Urinary bladder (tissue), 3 donors: ENCODE measurements at regions not wholly inside any gene's neighbourhood (a gene's known extent, or its start where the extent isn't known, plus 50 kb on each side); places are given as distances from the start of the nearest gene placed in this dataset.
"Not testable (repeated sequence)": the region's sequence is repeated elsewhere in the genome, so short reads cannot be mapped to it uniquely, and the experiment has no call there.

Source experiments
- DNase-seq: peaks from one replicate; pipeline ENCODE4 v3.0.0-alpha.2; 2015; ENCODE audit errors: extremely low spot score
- H3K27ac ChIP-seq: one replicate; pipeline ENCODE4 v1.5.1; 2013; ENCODE audit warnings: low read depth, mild to moderate bottlenecking, moderate library complexity
- H3K36me3 ChIP-seq: one replicate; pipeline ENCODE4 v1.6.1; 2013; ENCODE audit warnings: mild to moderate bottlenecking, moderate library complexity; ENCODE audit not compliant: insufficient read depth
- H3K4me1 ChIP-seq: one replicate; pipeline ENCODE4 v1.6.1; 2013; ENCODE audit warnings: mild to moderate bottlenecking, moderate library complexity; ENCODE audit not compliant: insufficient read depth
- H3K4me3 ChIP-seq: one replicate; pipeline ENCODE4 v1.5.1; 2013; ENCODE audit warnings: low read depth, low read length
- WGBS: extraction: QIAGEN DNeasy Blood & Tissue Kit; methylation state at CpG from one replicate; pipeline ENCODE4 v1.1.7; 2013; 5-methylcytosine and 5-hydroxymethylcytosine counted together
- donor health status: healthy with polysubstance abuse.
- donor health status: healthy.

DNA sequence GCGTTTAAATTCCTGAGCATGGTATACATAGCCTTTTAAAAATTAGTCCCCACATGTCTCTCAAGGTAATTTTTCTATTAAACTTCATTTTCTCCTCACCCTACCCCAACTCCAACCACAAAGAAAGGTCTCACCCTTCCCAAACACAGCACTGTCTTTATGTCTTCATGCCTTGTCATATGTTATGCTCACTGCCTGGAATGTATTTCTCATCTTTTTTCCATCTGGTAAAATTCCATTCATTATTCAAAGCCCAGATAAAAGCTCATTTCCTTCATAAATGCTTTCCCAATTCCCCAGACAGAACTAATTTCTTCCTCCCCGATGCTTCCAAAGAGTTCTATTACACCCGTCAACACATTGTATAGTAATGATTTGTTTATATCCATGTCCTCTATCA lies 302.0 kb downstream of the ALDH8A1 start:
- Histone ChIP-seq H3K4me1 (no peaks in the 10 kb centered on the region), H3K27ac (no peak overlapping the region), H3K36me3 (no peaks in the 10 kb centered on the region), H3K4me3 (no peak overlapping the region)
- no peak for DNase-seq
- 72% methylated on average over 3 of the region's 3 CpGs for WGBS

DNA sequence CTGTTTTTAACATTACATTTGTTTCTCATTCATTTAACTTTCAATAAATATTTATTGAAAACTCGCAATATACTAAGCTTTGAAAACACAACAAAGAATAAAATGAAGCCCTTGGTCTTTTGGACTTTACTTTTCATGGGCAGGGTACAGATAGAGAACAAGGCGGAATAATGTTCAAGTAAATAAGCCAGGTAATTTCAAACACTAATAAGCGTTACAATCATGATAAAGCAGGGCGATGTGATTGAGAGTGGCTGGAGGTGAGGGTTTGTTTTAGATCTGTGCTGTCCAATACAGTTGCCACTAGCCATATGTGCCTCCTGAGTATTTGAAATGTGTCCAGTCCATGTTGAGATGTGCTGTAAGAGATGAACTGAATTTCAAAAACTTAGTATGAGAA lies 307.1 kb downstream of the ALDH8A1 start:
- no peaks in the 10 kb centered on the region for H3K4me1 ChIP-seq
- H3K4me3 ChIP-seq, result no peak overlapping the region
- no peak overlapping the region for H3K27ac ChIP-seq
- H3K36me3 ChIP-seq, result no peaks in the 10 kb centered on the region
- DNase-seq, result no peak
- WGBS, result 86% methylated on average over 4 of the region's 4 CpGs

DNA sequence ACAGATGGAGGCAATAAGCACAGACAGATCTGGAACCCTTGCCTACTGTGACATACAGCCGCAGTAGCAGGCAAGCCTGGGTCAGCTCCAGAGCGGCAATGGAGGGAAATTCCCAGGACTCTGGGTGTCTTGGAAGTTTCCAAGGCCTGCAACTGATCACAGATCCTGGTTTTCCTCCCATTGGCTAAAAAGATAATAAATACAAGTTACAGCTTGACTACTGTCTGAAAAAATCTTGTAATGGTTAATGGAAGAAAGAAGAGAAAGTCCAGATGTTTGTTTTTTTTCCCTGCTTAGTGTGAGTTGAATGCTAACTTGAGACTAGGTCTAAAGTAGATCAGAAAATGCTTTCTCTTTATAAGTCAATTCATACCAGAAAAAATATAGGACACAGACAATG lies 307.6 kb downstream of the ALDH8A1 start:
- H3K4me3 ChIP-seq, result no peak overlapping the region
- WGBS, result 65% methylated on average over 2 of the region's 2 CpGs
- no peak for DNase-seq
- H3K4me1 ChIP-seq, result no peaks in the 10 kb centered on the region
- H3K27ac ChIP-seq, result no peak overlapping the region
- no peaks in the 10 kb centered on the region for H3K36me3 ChIP-seq

DNA sequence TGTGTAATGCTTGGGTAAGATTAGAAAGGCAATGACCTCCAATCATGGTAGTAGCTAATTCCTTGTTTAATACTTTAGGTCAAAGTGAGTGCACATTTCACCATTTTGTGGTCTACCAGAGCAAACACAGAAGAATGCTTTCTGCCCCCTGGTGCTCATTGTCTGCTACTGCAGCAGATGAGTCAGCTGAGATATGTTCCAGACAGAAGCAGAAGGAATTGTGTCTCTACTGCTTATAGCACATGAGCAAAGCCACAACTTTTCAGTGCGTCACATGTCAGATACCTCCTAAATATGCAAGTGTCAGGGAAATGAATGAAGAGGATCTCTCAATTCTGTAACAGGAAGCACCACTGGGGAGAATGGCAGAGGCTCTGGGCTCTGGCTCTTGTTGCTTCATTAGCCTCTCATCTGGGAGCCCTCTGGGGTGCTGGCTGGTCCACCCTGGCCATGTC lies 308.9 kb downstream of the ALDH8A1 start:
- no peak overlapping the region for H3K4me3 ChIP-seq
- H3K4me1 ChIP-seq, result no peaks in the 10 kb centered on the region
- H3K36me3 ChIP-seq, result no peaks in the 10 kb centered on the region
- 68% methylated on average over 1 of the region's 1 CpG for WGBS
- no peak overlapping the region for H3K27ac ChIP-seq
- no peak for DNase-seq

DNA sequence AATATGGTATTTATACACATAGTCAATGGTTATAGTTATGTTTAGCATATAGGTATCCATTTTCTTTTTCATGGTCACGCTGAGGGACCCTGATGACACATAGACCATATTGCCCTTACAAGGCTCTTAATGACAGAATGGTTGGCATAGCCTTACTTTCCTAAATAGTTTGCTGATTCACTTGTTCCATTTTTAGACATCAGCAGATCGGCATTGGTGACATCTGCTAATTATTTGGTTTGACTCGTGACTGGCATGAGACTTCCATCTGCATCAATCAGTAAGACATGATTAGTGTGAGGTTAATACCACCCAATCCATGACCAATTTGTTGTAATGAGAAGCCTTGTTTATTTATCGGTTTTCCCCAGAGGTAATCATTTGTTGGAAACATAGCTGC lies 309.7 kb downstream of the ALDH8A1 start:
- Histone ChIP-seq H3K4me1 (no peaks in the 10 kb centered on the region), H3K4me3 (no peak overlapping the region), H3K27ac (no peak overlapping the region), H3K36me3 (no peaks in the 10 kb centered on the region)
- no peak for DNase-seq
- WGBS, result 95% methylated on average over 4 of the region's 4 CpGs

DNA sequence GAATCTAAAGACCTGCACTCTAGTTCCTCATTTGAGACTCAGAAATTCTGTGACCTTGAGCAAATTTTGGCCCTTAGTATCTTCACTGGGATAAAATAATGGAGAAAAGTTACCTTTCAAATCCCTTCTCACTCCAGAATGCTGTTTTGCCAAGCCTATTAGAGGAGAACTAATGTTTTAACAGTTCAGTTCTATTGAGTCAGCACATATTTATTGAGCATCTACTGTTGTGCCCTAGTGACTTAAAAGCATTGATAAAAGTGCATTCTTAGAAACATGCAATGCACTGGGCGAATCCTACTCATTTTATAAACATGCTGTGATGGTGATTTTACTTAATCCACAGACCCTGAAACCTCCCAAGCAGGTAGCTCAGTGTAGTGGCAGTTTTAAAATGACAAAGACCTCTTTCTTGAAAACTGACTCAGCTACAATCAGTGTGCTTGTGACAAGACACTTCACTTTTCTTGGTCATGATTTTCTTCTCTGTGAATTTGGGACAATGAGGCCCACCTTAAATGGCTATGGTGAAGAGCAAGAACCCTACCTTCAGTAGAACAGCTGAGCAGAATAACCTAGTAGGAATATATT lies 312.0 kb downstream of the ALDH8A1 start:
- no peak overlapping the region for H3K27ac ChIP-seq
- DNase-seq, result no peak
- H3K36me3 ChIP-seq, result no peaks in the 10 kb centered on the region
- no peak overlapping the region for H3K4me3 ChIP-seq
- WGBS, result 90% methylated on average over 1 of the region's 1 CpG
- no peaks in the 10 kb centered on the region for H3K4me1 ChIP-seq

DNA sequence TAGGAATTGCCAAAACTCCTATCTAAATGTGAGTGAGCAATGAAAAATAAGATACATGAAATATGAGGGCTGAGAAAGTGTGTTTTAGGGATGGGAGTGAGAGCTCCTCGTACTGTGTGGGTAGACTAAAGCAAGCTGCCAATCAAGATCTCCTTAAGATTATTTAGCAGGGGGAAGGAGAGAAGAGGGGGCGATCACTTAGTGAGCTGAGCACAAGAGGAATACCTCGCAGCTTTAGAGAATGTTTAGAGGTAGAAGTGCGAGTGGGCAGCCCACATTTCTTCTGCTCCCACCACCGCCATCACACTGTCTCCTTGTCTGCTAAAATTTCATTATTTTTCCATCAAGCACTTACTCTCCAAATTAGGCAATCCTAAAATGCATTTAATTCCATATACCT lies 312.6 kb downstream of the ALDH8A1 start:
- Histone ChIP-seq H3K4me1 (no peaks in the 10 kb centered on the region), H3K36me3 (no peaks in the 10 kb centered on the region), H3K4me3 (no peak overlapping the region), H3K27ac (no peak overlapping the region)
- 95% methylated on average over 5 of the region's 5 CpGs for WGBS
- no peak for DNase-seq

DNA sequence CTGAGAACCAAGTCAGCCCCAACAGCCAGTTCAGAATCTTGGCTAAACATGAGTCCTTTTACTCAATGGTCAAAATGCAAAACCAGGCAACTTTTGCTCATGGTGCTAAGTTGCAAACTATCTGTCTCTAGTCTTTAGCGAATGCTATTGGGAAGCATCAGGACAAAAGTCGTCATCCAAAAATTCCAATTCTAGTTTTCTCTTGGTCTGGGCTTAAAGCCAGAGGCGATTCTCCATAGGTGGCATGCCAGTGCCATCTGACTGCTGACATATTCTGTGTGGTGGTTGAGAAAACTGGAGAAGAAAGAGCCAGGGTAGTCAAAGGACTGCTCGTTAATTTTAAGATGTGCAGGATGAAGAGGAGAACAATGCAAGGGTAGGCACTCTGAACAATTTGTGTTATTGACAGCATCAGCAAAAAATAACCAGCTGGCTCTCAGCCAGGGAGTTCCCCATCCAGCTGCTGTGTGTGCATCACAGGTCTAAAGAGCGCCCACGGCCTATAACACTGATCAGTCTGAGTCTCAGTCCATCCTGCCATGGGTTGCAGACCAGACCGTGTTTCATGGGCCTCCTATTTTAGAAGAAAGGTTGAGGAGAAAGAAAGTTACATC lies 313.6 kb downstream of the ALDH8A1 start:
- H3K27ac ChIP-seq, result no peak overlapping the region
- H3K36me3 ChIP-seq, result no peaks in the 10 kb centered on the region
- 93% methylated on average over 7 of the region's 7 CpGs for WGBS
- H3K4me3 ChIP-seq, result no peak overlapping the region
- H3K4me1 ChIP-seq, result no peaks in the 10 kb centered on the region
- no peak for DNase-seq

DNA sequence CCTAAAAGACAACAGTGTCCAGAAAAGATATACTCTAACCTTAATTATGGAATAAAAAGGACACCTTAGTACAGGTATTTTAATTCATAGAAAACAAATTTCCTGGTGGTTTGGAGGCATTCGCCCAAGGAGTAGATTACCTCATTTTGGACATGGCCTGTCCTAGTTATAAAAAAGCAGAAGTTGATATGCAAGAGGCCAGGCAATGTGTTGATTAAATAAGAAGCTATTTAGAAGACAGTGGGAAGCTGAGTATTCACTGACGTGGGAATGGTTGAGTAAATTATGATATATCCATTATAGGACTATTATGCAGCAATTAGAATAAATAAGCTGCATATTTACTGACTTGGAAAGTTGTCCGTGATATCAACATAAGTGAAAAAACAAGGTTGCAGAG lies 314.9 kb downstream of the ALDH8A1 start:
- Histone ChIP-seq H3K4me3 (no peak overlapping the region), H3K36me3 (no peaks in the 10 kb centered on the region), H3K4me1 (no peaks in the 10 kb centered on the region), H3K27ac (no peak overlapping the region)
- WGBS, result 92% methylated on average over 3 of the region's 3 CpGs
- no peak for DNase-seq

DNA sequence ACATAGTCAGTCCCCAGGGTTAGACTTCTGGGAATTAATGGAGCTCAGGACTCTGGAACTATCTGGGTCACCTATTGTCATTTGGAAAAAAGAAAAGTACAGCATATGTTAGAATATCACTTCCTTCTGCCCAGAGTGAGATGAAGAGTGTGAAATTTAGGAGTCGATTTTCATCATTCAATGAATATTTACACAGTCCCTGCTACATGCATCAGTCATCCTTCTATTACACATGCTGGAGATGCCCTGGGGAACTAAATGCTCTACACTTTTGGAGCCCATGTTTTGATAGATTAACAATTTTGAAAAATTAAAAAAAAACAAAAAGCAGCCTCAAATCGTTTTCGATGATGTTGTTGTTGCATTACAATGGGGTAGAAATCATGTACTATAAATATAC lies 315.4 kb downstream of the ALDH8A1 start:
- no peak for DNase-seq
- WGBS, result 94% methylated on average over 3 of the region's 3 CpGs
- no peak overlapping the region for H3K4me3 ChIP-seq

DNA sequence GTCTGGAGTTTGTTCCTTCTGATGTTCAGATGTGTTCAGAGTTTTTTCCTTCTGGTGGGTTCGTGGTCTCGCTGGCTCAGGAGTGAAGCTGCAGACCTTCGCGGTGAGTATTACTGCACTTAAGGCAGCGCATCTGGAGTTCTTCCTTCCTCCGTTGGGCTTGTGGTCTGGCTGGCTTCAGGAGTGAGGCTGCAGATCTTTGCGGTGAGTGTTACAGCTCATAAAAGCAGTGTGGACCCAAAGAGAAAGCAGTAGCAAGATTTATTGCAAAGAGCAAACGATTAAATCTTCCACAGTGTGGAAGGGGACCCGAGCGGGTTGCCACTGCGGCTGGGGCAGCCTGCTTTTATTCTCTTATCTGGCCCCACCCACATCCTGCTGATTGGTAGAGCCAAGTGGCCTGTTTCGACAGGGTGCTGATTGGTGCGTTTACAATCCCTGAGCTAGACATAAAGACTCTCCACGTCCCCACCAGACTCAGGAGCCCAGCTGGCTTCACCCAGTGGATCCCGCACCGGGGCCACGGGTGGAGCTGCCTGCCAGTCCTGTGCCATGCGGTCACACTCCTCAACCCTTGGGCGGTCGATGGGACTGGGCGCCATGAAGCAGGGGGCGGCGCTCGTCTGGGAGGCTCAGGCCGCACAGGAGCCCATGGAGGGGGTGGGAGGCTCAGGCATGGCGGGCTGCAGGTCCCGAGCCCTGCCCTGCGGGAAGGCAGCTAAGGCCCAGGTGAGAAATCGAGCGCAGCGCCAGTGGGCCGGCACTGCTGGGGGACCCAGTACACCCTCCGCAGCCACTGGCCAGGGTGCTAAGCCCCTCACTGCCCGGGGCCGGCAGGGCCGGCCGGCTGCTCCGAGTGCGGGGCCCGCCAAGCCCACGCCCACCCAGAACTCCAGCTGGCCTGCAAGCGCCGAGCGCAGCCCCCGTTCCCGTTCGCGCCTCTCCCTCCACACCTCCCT lies 315.3 kb upstream of the SGK1 start:
- WGBS, result 87% methylated on average over 48 of the region's 48 CpGs
- not testable (repeated sequence) for H3K27ac ChIP-seq, DNase-seq, H3K36me3 ChIP-seq, H3K4me3 ChIP-seq, H3K4me1 ChIP-seq

More for the DNA sequence above, 315.4 kb downstream of the ALDH8A1 start:
- H3K36me3 ChIP-seq, result no peaks in the 10 kb centered on the region
- no peaks in the 10 kb centered on the region for H3K4me1 ChIP-seq
- no peak overlapping the region for H3K27ac ChIP-seq

DNA sequence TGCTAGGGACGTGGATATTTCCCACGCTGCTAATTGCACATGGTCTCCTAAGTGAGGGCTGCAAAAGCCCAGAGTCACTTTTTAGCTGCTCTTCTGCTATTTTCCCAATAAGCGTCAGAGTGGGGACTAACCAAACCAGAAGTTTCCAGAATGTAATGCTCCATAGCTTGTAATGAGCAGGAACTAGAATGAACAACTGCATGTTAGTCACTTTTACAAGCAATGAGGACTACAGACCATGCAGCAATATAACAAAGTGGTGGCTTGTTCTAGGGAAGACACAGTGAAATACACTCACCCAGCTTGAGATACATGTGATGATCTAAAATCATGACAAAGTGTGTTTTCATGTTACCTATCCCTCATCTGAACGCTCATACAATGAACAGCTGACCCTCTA lies 314.1 kb upstream of the SGK1 start:
- no peaks in the 10 kb centered on the region for H3K4me1 ChIP-seq
- WGBS, result 93% methylated on average over 4 of the region's 4 CpGs
- no peak for DNase-seq
- no peak overlapping the region for H3K4me3 ChIP-seq
- H3K27ac ChIP-seq, result no peak overlapping the region
- H3K36me3 ChIP-seq, result no peaks in the 10 kb centered on the region

DNA sequence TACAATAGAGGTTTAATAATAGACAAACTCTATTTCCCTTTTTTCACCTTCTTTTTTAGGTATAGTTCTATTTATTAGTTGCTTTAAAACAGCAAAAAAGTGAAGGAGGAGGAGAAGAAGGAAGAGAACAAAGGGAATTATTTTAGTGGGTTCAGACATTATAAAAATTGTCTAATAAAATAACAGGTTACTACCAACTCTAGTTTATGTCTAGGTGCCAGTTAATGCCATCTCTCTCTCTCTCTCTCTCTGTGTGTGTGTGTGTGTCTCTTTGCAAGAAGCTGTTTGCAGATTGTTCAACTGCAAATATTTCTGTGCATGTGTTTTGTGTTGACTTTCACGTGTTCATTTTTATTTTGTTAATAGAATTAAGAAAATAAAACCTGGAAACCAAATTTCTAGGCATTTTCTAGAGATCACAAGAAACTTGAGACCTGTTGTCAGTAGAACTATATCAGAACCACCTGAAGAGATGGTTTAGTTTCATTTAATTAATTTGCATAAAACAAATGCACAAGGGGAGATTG lies 313.5 kb upstream of the SGK1 start:
- H3K27ac ChIP-seq, result no peak overlapping the region
- H3K4me1 ChIP-seq, result no peaks in the 10 kb centered on the region
- WGBS, result 70% methylated on average over 1 of the region's 1 CpG
- no peak for DNase-seq
- H3K36me3 ChIP-seq, result no peaks in the 10 kb centered on the region
- H3K4me3 ChIP-seq, result no peak overlapping the region
